ENCODE measurements at regions not wholly inside any gene's neighbourhood (a gene's known extent, or its start where the extent isn't known, plus 50 kb on each side); places are given as distances from the start of the nearest gene placed in this dataset.
"Not testable (repeated sequence)": the region's sequence is repeated elsewhere in the genome, so short reads cannot be mapped to it uniquely, and the experiment has no call there.

- no peak for DNase-seq
- no peak overlapping the region for H3K4me3 ChIP-seq
- no peak for ATAC-seq
These were observed 189.0 kb upstream of the CCDC54 start for GRCh38 chr3:107188262-107188661.

DNA sequence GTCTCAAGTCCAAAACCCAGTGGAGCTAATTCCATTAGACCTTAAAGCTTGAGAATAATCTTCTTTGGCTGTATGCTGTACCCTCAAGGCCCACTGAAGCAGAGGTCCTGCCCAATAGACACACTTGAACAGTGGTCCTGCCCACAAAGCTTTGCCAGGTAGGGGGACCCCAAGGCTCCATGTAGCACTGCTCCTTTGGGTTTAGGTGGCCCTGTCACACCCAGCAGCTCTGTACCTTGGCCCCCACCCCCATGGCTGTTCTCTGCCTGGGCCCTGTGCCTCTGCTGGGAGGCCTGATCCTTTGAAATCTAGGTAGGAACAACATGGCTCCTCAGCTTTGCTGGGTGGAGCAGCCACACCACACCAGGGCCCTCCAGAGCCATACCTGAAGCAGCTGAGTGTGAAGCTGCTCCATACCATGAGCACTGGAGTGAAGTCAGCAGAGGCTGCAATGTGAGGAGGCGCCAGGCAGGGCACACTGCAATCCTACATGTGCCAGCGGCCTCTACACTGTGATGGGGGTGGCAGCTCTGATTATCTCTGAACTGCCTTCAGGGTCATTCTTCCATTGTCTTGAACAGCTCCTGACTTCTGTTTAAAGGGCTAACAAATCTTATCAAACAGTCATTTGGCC, 188.0 kb upstream of the CCDC54 start:
- TF ChIP-seq, protein P1, sequence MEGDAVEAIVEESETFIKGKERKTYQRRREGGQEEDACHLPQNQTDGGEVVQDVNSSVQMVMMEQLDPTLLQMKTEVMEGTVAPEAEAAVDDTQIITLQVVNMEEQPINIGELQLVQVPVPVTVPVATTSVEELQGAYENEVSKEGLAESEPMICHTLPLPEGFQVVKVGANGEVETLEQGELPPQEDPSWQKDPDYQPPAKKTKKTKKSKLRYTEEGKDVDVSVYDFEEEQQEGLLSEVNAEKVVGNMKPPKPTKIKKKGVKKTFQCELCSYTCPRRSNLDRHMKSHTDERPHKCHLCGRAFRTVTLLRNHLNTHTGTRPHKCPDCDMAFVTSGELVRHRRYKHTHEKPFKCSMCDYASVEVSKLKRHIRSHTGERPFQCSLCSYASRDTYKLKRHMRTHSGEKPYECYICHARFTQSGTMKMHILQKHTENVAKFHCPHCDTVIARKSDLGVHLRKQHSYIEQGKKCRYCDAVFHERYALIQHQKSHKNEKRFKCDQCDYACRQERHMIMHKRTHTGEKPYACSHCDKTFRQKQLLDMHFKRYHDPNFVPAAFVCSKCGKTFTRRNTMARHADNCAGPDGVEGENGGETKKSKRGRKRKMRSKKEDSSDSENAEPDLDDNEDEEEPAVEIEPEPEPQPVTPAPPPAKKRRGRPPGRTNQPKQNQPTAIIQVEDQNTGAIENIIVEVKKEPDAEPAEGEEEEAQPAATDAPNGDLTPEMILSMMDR (IDR thresholded peaks at IDR 0.05) = no peak
- no peaks in the 10 kb centered on the region for H3K9me3 ChIP-seq
- no peak overlapping the region for H3K4me3 ChIP-seq
- DNase-seq (no peak), ATAC-seq (no peak)
- H3K4me1 ChIP-seq = no peaks in the 10 kb centered on the region
- H3K36me3 ChIP-seq = no peaks in the 10 kb centered on the region
- intact Hi-C loops (cut with DNase I) = no loop called here
- H3K27ac ChIP-seq = no peak overlapping the region
- H3K27me3 ChIP-seq (ENCODE audit: low read depth) = no peaks in the 10 kb centered on the region

More at GRCh38 chr3:107188262-107188661, 189.0 kb upstream of the CCDC54 start:
- H3K27me3 ChIP-seq (ENCODE audit: low read depth) = no peaks in the 10 kb centered on the region
- no peaks in the 10 kb centered on the region for H3K9me3 ChIP-seq
- intact Hi-C loops (cut with DNase I) = no loop called here
- no peaks in the 10 kb centered on the region for H3K4me1 ChIP-seq
- H3K36me3 ChIP-seq = no peaks in the 10 kb centered on the region
- no peak overlapping the region for H3K27ac ChIP-seq
- TF ChIP-seq, protein P1 (IDR thresholded peaks at IDR 0.05) = no peak

DNA sequence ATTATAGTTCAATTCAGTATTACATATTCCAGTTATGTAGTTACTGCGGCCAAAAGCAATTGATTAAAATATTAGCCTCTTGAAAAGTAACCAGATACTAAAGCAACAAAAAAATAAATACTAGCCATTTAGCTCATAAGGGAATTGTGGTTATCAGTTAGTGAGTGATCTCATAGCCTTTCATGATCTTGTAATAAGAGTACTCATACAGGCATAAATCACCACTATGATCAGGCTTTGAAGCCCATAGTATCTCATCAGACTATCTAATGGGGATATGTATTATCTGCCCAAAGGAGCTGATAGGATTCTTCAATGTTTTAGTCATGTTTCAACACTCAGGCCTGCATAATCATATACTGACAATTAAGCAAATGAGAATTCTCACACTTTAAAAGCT, 184.1 kb upstream of the CCDC54 start:
- intact Hi-C loops (cut with DNase I) = no loop called here
- TF ChIP-seq, protein P1 (IDR thresholded peaks at IDR 0.05) = no peak
- no peak overlapping the region for H3K4me3 ChIP-seq
- no peak for ATAC-seq
- no peaks in the 10 kb centered on the region for H3K9me3 ChIP-seq
- H3K27me3 ChIP-seq (ENCODE audit: low read depth) = no peaks in the 10 kb centered on the region
- no peaks in the 10 kb centered on the region for H3K36me3 ChIP-seq
- DNase-seq = no peak
- H3K27ac ChIP-seq = no peak overlapping the region
- no peaks in the 10 kb centered on the region for H3K4me1 ChIP-seq

- intact Hi-C loops (cut with DNase I) = no loop called here
- H3K27ac ChIP-seq = peak overlapping the region; percentile 19
- ATAC-seq (peak; percentile 55 to 70), DNase-seq (no peak)
- no peaks in the 10 kb centered on the region for H3K9me3 ChIP-seq
- H3K27me3 ChIP-seq (ENCODE audit: low read depth) = no peaks in the 10 kb centered on the region
- peaks cover 4% of the 10 kb centered on the region for H3K4me1 ChIP-seq
- TF ChIP-seq, protein P1 (IDR thresholded peaks at IDR 0.05) = no peak
- H3K36me3 ChIP-seq = no peaks in the 10 kb centered on the region
- H3K4me3 ChIP-seq = no peak overlapping the region
These were observed 178.6 kb upstream of the CCDC54 start for GRCh38 chr3:107198581-107199181.

- TF ChIP-seq, protein P1 (IDR thresholded peaks at IDR 0.05) = no peak
- no peak overlapping the region for H3K4me3 ChIP-seq
These were observed 176.1 kb upstream of the CCDC54 start for GRCh38 chr3:107201146-107201545.

DNA sequence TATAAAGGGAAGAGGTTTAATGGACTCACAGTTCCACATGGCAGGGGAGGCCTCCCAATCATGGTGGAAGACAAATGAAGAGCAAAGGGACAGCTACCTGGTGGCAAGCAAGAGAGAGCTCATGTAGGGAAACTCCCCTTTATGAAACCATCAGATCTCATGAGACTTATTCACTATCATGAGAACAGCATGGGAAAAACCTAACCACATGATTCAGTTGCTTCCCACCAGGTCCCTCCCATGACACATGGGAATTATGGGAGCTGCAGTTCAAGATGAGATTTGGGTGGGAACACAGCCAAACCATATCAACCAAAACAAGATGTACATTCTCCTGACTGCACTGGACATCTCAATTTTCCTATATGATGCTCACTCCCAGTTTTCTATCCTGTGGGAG, 174.4 kb upstream of the CCDC54 start:
- H3K4me3 ChIP-seq; H3K4me1 ChIP-seq; ATAC-seq; H3K9me3 ChIP-seq; intact Hi-C loops (cut with DNase I); H3K27ac ChIP-seq; H3K27me3 ChIP-seq (ENCODE audit: low read depth); H3K36me3 ChIP-seq; DNase-seq: not testable (repeated sequence)

More at GRCh38 chr3:107201146-107201545, 176.1 kb upstream of the CCDC54 start:
- intact Hi-C loops (cut with DNase I) = no loop called here
- Histone ChIP-seq H3K36me3 (no peaks in the 10 kb centered on the region), H3K4me1 (peaks cover 4% of the 10 kb centered on the region), H3K9me3 (no peaks in the 10 kb centered on the region), H3K27me3 (ENCODE audit: low read depth) (no peaks in the 10 kb centered on the region), H3K27ac (no peak overlapping the region)
- ATAC-seq (no peak), DNase-seq (no peak)

Measured in lower lobe of right lung (tissue), 2 donors.